C4-2B (cell line): ENCODE measurements at regions not wholly inside any gene's neighbourhood (a gene's known extent, or its start where the extent isn't known, plus 50 kb on each side); places are given as distances from the start of the nearest gene placed in this dataset.

Experiments
- ZFX ChIP-seq: fragments of 450-650 bp; IDR thresholded peaks from 2 replicates; pipeline ENCODE4 v1.6.1; 2017
- TF ChIP-seq, protein P1 (sequence below): fragments of 450-650 bp; conservative IDR thresholded peaks from 2 replicates; pipeline ENCODE4 v1.5.1; 2017; ENCODE audit warnings: mild to moderate bottlenecking

DNA sequence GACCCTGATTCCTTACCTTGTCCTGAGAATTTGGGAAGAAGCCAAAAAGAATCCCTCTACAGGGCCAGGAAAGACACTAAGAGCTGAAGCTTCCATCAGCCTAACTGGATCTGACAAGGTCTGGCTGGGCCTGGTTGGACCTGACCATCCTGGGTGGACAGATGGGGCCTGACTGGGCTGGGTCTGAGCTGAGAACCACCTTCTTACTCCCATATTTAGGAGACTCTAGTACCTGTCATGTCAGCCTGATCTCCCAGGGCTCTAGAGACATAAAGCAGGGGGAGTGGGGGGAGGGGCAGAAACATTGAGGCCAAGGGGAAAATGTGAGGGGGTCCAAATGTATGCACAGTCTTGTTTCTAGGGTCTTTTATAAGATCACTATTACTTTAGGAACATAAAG is 129.9 kb downstream of the BUD13 start:
- TF ChIP-seq, protein P1, sequence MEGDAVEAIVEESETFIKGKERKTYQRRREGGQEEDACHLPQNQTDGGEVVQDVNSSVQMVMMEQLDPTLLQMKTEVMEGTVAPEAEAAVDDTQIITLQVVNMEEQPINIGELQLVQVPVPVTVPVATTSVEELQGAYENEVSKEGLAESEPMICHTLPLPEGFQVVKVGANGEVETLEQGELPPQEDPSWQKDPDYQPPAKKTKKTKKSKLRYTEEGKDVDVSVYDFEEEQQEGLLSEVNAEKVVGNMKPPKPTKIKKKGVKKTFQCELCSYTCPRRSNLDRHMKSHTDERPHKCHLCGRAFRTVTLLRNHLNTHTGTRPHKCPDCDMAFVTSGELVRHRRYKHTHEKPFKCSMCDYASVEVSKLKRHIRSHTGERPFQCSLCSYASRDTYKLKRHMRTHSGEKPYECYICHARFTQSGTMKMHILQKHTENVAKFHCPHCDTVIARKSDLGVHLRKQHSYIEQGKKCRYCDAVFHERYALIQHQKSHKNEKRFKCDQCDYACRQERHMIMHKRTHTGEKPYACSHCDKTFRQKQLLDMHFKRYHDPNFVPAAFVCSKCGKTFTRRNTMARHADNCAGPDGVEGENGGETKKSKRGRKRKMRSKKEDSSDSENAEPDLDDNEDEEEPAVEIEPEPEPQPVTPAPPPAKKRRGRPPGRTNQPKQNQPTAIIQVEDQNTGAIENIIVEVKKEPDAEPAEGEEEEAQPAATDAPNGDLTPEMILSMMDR: no peak
- no peak for TF ChIP-seq ZFX
